GM10248 (cell line): ENCODE measurements at regions not wholly inside any gene's neighbourhood (a gene's known extent, or its start where the extent isn't known, plus 50 kb on each side); places are given as distances from the start of the nearest gene placed in this dataset.

Experiments
- CTCF ChIA-PET: fragments of 300-600 bp; sonication (Branson Sonifier 250); formaldehyde crosslinking; extraction: SDS; loops from one replicate; lab custom pipeline; 2021; ENCODE audit warnings: antibody characterized with exemption; lab: Yijun Ruan, JAX
- POLR2A ChIA-PET: fragments of 350-650 bp; sonication (Branson Sonifier 250); formaldehyde crosslinking; extraction: SDS; loops from one replicate; lab custom pipeline; 2020; ENCODE audit warnings: antibody characterized with exemption; lab: Yijun Ruan, JAX
- DNase-seq: peaks from one replicate; pipeline ENCODE4 v3.0.0; 2012; ENCODE audit errors: extremely low spot score
- CTCF ChIP-seq: IDR thresholded peaks from 2 replicates; pipeline ENCODE4 v1.5.1; 2012; ENCODE audit warnings: mild to moderate bottlenecking, low read depth; ENCODE audit errors: extremely low read depth, missing control alignments, control extremely low read depth

- CTCF ChIA-PET, result no interaction called here
- no peak for DNase-seq
- TF ChIP-seq CTCF, result no peak
- POLR2A ChIA-PET, result no interaction called here
These were observed 293.6 kb upstream of the PUDP start for GRCh38 chrX:7441586-7441985.

GRCh38 chrX:7435822-7436221, 287.9 kb upstream of the PUDP start:
- ChIA-PET CTCF (no interaction called here), POLR2A (no interaction called here)
- no peak for DNase-seq
- no peak for TF ChIP-seq CTCF

- TF ChIP-seq CTCF, result no peak
- ChIA-PET POLR2A (no interaction called here), CTCF (no interaction called here)
- DNase-seq, result no peak
These were observed 284.9 kb upstream of the PUDP start for GRCh38 chrX:7432901-7433300.

GRCh38 chrX:7420717-7421116, 272.8 kb upstream of the PUDP start:
- POLR2A ChIA-PET, result no interaction called here
- no peak for TF ChIP-seq CTCF
- CTCF ChIA-PET, result no interaction called here
- DNase-seq, result no peak

GRCh38 chrX:7414753-7415152, 266.8 kb upstream of the PUDP start:
- no peak for TF ChIP-seq CTCF
- ChIA-PET CTCF (no interaction called here), POLR2A (no interaction called here)
- no peak for DNase-seq

GRCh38 chrX:7412840-7413239, 264.9 kb upstream of the PUDP start:
- no peak for DNase-seq
- ChIA-PET POLR2A (no interaction called here), CTCF (no interaction called here)
- no peak for TF ChIP-seq CTCF

GRCh38 chrX:7409866-7410265, 261.9 kb upstream of the PUDP start:
- no peak for TF ChIP-seq CTCF
- DNase-seq, result no peak
- CTCF ChIA-PET, result no interaction called here
- POLR2A ChIA-PET, result no interaction called here
